Transverse colon (tissue), 4 donors: ENCODE measurements at regions not wholly inside any gene's neighbourhood (a gene's known extent, or its start where the extent isn't known, plus 50 kb on each side); places are given as distances from the start of the nearest gene placed in this dataset.

Source experiments
- DNase-seq: peaks from one replicate; pipeline ENCODE4 v3.0.0-alpha.2; 2019
- H3K27ac ChIP-seq, 4 donors: fragments of 200-600 bp; sonication (generic); 2 replicates each; pipeline ENCODE4 v1.5.1; 2016 to 2018; ENCODE audit warnings: inconsistent platforms in 4 of 4
- H3K27me3 ChIP-seq: fragments of 200-600 bp; sonication (generic); 2 replicates; pipeline ENCODE4 v1.5.1; 2017; ENCODE audit warnings: inconsistent platforms
- H3K36me3 ChIP-seq, 4 donors: fragments of 200-600 bp; sonication (generic); 2 replicates each; pipeline ENCODE4 v1.5.1; 2017 to 2019; ENCODE audit warnings: inconsistent platforms in 4 of 4
- H3K4me1 ChIP-seq, 4 donors: fragments of 200-600 bp; sonication (generic); 2 replicates each; pipeline ENCODE4 v1.5.1; 2017 to 2020; ENCODE audit warnings: inconsistent platforms in 4 of 4
- H3K4me3 ChIP-seq, 4 donors: fragments of 200-600 bp; sonication (generic); 1 replicate in 1 of 4; 2 replicates in 3 of 4; pipeline versions ENCODE4 v1.5.1 to v1.6.1; 2017 to 2019; ENCODE audit warnings: inconsistent platforms in 4 of 4
- H3K9me3 ChIP-seq, 2 donors: fragments of 200-600 bp; sonication (generic); 2 replicates each; pipeline ENCODE4 v1.5.1; 2017 to 2019; ENCODE audit warnings: inconsistent platforms in 2 of 2
- EP300 ChIP-seq: sonication (generic); formaldehyde crosslinking; IDR thresholded peaks from one replicate; pipeline ENCODE4 v1.6.1; 2017; ENCODE audit warnings: antibody characterized with exemption, low read depth
- POLR2A ChIP-seq: fragments of 450-650 bp; IDR thresholded peaks from one replicate; pipeline ENCODE4 v1.6.1; 2016; ENCODE audit warnings: antibody characterized with exemption, mild to moderate bottlenecking, moderate library complexity
- POLR2AphosphoS5 ChIP-seq, 3 donors: sonication (generic); formaldehyde crosslinking; IDR thresholded peaks; one replicate each; pipeline ENCODE4 v1.6.1; 2016; ENCODE audit warnings: antibody characterized with exemption in 3 of 3
- WGBS, 2 donors: methylation state at CpG; one replicate each; pipeline ENCODE4 v1.1.5; 2018; ENCODE audit warnings: low coverage in 1 of 2; 5-methylcytosine and 5-hydroxymethylcytosine counted together
- in situ Hi-C, 4 donors: fragments of 200-750 bp; cut with MboI; loops; one replicate each; pipeline versions ENCODE4 v1.15.0 to v1.15.1; 2017; ENCODE audit warnings: low sequenced_read_pairs in 3 of 4, low pct_ligation_motif_present in 1 of 4, low pct_unique_long_range_greater_than_20kb in 1 of 4
- intact Hi-C: fragments of 100-400 bp; cut with DNase I; formaldehyde crosslinking; loops from one replicate; pipeline ENCODE4 v1.15.1; 2023; ENCODE audit warnings: low total_unique reads
- TF ChIP-seq, protein P1 (sequence below), 5 experiments: fragments of 200-600 bp in 3 of 5; fragments of 450-650 bp in 2 of 5; sonication (generic) in 3 of 5; IDR thresholded peaks; 1 replicate in 2 of 5; 2 replicates in 3 of 5; pipeline ENCODE4 v1.5.1; 2016 to 2017; ENCODE audit warnings: antibody characterized with exemption in 5 of 5, inconsistent platforms in 3 of 5, mild to moderate bottlenecking in 2 of 5, moderate library complexity in 1 of 5

- intact Hi-C loops = no loop called here
- no peak for DNase-seq
- in situ Hi-C loops = loop anchor here in 2 of 4 donors (25.0 kb wide), 1 partner anchor 456 kb away; the partner anchor contains the start of gene MARCKS (in 2 of the 2)
Measured at GRCh38 chr6:113406048-113406695, 451.0 kb upstream of the MARCKS start.

DNA sequence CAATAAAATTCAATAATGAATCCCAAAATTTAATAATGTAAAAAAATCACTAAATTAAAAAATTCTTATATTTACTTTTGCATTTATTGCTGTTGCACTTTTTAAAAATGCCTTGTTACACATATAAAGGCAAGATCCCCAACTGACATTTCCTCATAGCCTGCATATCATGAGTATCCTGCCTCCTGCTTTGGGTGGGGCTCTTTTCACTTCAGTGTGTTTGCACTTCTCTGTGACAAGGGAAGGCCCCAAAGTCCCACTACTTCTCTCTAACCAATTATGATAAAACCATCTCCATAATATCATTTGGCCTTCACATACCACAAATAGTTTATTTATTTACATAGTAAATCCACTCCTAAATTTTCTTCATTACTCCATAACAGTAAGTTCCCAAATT lies 446.1 kb upstream of the MARCKS start:
- peak; percentile 15 for DNase-seq
- H3K36me3 ChIP-seq = no peaks in the 10 kb centered on the region
- no peaks in the 10 kb centered on the region for H3K27me3 ChIP-seq
- H3K9me3 ChIP-seq = no peaks in the 10 kb centered on the region
- H3K27ac ChIP-seq = peak overlapping the region in 3 of 4 donors; percentile 33 to 60 (median 40)
- no peak overlapping the region for H3K4me3 ChIP-seq
- peaks cover 0 to 16% (median 10%) of the 10 kb centered on the region in 4 donors for H3K4me1 ChIP-seq
- in situ Hi-C loops (loop anchor here in 2 of 4 donors (25.0 kb wide), 1 partner anchor 451 kb away; the partner anchor contains the start of gene MARCKS (in 2 of the 2)), intact Hi-C loops (loop anchor here (5.0 to 10.0 kb wide), 2 partner anchors 154 to 446 kb away; partner anchors contain the start of gene MARCKS)
- TF ChIP-seq, protein P1, sequence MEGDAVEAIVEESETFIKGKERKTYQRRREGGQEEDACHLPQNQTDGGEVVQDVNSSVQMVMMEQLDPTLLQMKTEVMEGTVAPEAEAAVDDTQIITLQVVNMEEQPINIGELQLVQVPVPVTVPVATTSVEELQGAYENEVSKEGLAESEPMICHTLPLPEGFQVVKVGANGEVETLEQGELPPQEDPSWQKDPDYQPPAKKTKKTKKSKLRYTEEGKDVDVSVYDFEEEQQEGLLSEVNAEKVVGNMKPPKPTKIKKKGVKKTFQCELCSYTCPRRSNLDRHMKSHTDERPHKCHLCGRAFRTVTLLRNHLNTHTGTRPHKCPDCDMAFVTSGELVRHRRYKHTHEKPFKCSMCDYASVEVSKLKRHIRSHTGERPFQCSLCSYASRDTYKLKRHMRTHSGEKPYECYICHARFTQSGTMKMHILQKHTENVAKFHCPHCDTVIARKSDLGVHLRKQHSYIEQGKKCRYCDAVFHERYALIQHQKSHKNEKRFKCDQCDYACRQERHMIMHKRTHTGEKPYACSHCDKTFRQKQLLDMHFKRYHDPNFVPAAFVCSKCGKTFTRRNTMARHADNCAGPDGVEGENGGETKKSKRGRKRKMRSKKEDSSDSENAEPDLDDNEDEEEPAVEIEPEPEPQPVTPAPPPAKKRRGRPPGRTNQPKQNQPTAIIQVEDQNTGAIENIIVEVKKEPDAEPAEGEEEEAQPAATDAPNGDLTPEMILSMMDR (IDR thresholded peaks at IDR 0.05) = no peak
- TF ChIP-seq POLR2AphosphoS5 (IDR thresholded peaks at IDR 0.05) = no peak
- TF ChIP-seq POLR2A = no peak
- no peak for TF ChIP-seq EP300

More at GRCh38 chr6:113406048-113406695, 451.0 kb upstream of the MARCKS start:
- Histone ChIP-seq H3K4me1 (peaks cover 0 to 12% (median 7%) of the 10 kb centered on the region in 4 donors), H3K36me3 (no peaks in the 10 kb centered on the region), H3K4me3 (no peak overlapping the region), H3K9me3 (no peaks in the 10 kb centered on the region), H3K27ac (no peak overlapping the region), H3K27me3 (no peaks in the 10 kb centered on the region)
- WGBS, 2 donors = 83 to 100% methylated on average over 1 to 4 of the region's 4 CpGs
- no peak for TF ChIP-seq EP300
- TF ChIP-seq, protein P1 (IDR thresholded peaks at IDR 0.05) = no peak
- TF ChIP-seq POLR2AphosphoS5 (IDR thresholded peaks at IDR 0.05) = no peak
- TF ChIP-seq POLR2A = no peak

DNA sequence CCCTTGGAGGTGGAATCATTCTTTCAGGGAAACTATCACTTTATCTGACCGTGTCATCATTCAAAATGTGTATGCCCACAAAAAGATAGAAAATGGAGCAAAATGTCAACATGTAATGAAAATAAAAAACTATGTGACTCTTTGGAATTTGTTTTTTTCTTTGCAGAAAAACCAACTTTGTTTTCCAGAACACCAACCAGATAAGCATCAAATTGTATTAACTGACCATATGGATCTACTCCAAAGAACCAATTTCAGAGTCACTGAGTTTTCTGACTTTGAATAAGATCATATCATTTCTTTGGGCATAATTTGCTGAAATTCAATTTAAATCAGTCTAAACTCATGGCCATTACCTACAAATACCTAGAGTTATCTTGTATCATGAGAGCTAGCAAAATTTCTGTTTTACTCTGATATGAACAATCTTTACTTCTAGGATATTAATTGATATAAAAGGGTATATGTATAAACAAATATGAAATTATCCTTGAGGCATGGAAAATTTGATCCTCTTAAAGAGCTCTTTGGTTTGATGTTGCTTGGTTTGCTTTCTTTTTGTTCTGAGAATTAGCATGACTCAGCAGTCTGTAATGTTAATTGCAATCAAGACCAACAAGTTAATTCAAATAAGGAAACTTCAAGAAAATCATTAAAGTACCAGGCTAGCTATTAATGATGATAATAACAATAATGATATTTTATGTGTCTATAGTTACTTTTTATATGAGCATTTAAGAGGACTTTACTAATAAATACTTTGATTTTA lies 444.4 kb upstream of the MARCKS start:
- DNase-seq = no peak
- in situ Hi-C loops = loop anchor here in 2 of 4 donors (25.0 kb wide), 1 partner anchor 450 kb away; the partner anchor contains the start of gene MARCKS (in 2 of the 2)
- intact Hi-C loops = loop anchor here (1.0 to 10.0 kb wide), 3 partner anchors 44 to 445 kb away; partner anchors contain the start of gene MARCKS
- WGBS, 2 donors = 91 to 93% methylated on average over 1 of the region's 1 CpG
- H3K4me1 ChIP-seq = peaks cover 0 to 16% (median 10%) of the 10 kb centered on the region in 4 donors
- no peak overlapping the region for H3K27ac ChIP-seq
- TF ChIP-seq POLR2A = no peak
- no peak for TF ChIP-seq POLR2AphosphoS5 (IDR thresholded peaks at IDR 0.05)
- TF ChIP-seq, protein P1 (IDR thresholded peaks at IDR 0.05) = no peak
- no peak for TF ChIP-seq EP300
- no peaks in the 10 kb centered on the region for H3K36me3 ChIP-seq
- H3K9me3 ChIP-seq = no peaks in the 10 kb centered on the region
- no peak overlapping the region for H3K4me3 ChIP-seq
- H3K27me3 ChIP-seq = no peaks in the 10 kb centered on the region

GRCh38 chr6:113414511-113414910 lies 442.6 kb upstream of the MARCKS start:
- intact Hi-C loops = loop anchor here (5.0 to 10.0 kb wide), 2 partner anchors 150 to 443 kb away; partner anchors contain the start of gene MARCKS
- Histone ChIP-seq H3K4me1 (peaks cover 0 to 16% (median 10%) of the 10 kb centered on the region in 4 donors), H3K9me3 (no peaks in the 10 kb centered on the region), H3K36me3 (no peaks in the 10 kb centered on the region), H3K27me3 (no peaks in the 10 kb centered on the region), H3K27ac (no peak overlapping the region), H3K4me3 (no peak overlapping the region)
- WGBS, 2 donors = 32 to 34% methylated on average over 3 of the region's 3 CpGs
- TF ChIP-seq, protein P1 (IDR thresholded peaks at IDR 0.05) = peak; percentile 27 to 46 (median 33)
- no peak for TF ChIP-seq POLR2A
- DNase-seq = peak; percentile 23
- in situ Hi-C loops = loop anchor here in 2 of 4 donors (25.0 kb wide), 1 partner anchor 448 kb away; the partner anchor contains the start of gene MARCKS (in 2 of the 2)
